ENCODE measurements at regions not wholly inside any gene's neighbourhood (a gene's known extent, or its start where the extent isn't known, plus 50 kb on each side); places are given as distances from the start of the nearest gene placed in this dataset.

DNA sequence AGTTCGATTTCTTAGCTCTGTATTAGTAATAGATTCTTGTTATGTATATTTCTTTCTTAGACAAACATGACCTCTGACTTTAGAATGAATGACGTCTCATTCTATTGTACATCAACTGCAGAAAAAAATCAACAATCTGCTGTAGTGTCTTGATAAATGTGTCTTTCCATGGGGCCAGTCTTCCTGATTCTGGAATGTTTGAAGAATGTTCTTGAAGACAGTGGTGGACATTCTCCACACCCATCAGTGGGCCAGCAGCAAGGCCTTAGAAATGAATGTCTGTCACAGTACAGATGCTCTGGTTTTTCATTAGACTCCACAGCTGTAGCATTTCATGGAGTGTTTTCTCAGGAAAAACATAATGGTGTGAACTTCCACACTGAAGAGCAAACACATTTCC, 63.2 kb upstream of the FAM47B start:
- DNase-seq (ENCODE audit: low spot score) (no peak), ATAC-seq (no peak)
- Mint-ChIP-seq H3K36me3 (no peaks in the 10 kb centered on the region), H3K4me3 (no peak overlapping the region), H3K27me3 (ENCODE audit: low read depth) (no peaks in the 10 kb centered on the region), H3K27ac (no peak overlapping the region), H3K4me1 (no peaks in the 10 kb centered on the region), H3K9me3 (no peaks in the 10 kb centered on the region)
- POLR2A ChIA-PET, result no interaction called here
- TF ChIP-seq GABPB1 (CRISPR knock-in tag; IDR thresholded peaks at IDR 0.05) (no peak), TP53 (CRISPR knock-in tag; IDR thresholded peaks at IDR 0.05) (no peak), ZNF138 (CRISPR knock-in tag; conservative IDR thresholded peaks at IDR 0.05) (no peak), SP1 (CRISPR knock-in tag; conservative IDR thresholded peaks at IDR 0.05) (no peak), ZNF281 (CRISPR knock-in tag; IDR thresholded peaks at IDR 0.05) (no peak), SOX15 (CRISPR knock-in tag; IDR thresholded peaks at IDR 0.05) (no peak), TEAD4 (CRISPR knock-in tag; IDR thresholded peaks at IDR 0.05) (no peak), KAT7 (CRISPR knock-in tag; IDR thresholded peaks at IDR 0.05; ENCODE audit: borderline replicate concordance) (no peak), FOXP1 (CRISPR knock-in tag; IDR thresholded peaks at IDR 0.05; ENCODE audit: borderline replicate concordance) (no peak), PRDM15 (CRISPR knock-in tag; IDR thresholded peaks at IDR 0.05) (no peak), CTCF (IDR thresholded peaks at IDR 0.05) (no peak)
- TF ChIP-seq, protein P1, sequence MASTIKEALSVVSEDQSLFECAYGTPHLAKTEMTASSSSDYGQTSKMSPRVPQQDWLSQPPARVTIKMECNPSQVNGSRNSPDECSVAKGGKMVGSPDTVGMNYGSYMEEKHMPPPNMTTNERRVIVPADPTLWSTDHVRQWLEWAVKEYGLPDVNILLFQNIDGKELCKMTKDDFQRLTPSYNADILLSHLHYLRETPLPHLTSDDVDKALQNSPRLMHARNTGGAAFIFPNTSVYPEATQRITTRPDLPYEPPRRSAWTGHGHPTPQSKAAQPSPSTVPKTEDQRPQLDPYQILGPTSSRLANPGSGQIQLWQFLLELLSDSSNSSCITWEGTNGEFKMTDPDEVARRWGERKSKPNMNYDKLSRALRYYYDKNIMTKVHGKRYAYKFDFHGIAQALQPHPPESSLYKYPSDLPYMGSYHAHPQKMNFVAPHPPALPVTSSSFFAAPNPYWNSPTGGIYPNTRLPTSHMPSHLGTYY (CRISPR knock-in tag; IDR thresholded peaks at IDR 0.05), result no peak
- TF ChIP-seq, protein P2, sequence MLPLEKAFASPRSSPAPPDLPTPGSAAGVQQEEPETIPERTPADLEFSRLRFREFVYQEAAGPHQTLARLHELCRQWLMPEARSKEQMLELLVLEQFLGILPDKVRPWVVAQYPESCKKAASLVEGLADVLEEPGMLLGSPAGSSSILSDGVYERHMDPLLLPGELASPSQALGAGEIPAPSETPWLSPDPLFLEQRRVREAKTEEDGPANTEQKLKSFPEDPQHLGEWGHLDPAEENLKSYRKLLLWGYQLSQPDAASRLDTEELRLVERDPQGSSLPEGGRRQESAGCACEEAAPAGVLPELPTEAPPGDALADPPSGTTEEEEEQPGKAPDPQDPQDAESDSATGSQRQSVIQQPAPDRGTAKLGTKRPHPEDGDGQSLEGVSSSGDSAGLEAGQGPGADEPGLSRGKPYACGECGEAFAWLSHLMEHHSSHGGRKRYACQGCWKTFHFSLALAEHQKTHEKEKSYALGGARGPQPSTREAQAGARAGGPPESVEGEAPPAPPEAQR (CRISPR knock-in tag; IDR thresholded peaks at IDR 0.05), result no peak
- TF ChIP-seq, protein P3, sequence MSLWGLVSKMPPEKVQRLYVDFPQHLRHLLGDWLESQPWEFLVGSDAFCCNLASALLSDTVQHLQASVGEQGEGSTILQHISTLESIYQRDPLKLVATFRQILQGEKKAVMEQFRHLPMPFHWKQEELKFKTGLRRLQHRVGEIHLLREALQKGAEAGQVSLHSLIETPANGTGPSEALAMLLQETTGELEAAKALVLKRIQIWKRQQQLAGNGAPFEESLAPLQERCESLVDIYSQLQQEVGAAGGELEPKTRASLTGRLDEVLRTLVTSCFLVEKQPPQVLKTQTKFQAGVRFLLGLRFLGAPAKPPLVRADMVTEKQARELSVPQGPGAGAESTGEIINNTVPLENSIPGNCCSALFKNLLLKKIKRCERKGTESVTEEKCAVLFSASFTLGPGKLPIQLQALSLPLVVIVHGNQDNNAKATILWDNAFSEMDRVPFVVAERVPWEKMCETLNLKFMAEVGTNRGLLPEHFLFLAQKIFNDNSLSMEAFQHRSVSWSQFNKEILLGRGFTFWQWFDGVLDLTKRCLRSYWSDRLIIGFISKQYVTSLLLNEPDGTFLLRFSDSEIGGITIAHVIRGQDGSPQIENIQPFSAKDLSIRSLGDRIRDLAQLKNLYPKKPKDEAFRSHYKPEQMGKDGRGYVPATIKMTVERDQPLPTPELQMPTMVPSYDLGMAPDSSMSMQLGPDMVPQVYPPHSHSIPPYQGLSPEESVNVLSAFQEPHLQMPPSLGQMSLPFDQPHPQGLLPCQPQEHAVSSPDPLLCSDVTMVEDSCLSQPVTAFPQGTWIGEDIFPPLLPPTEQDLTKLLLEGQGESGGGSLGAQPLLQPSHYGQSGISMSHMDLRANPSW (CRISPR knock-in tag; conservative IDR thresholded peaks at IDR 0.05; ENCODE audit: low read depth), result no peak
- CTCF ChIA-PET, result no interaction called here

Measured in WTC11 (cell line).